Midbrain (tissue), 1 donor: ENCODE measurements at regions not wholly inside any gene's neighbourhood (a gene's known extent, or its start where the extent isn't known, plus 50 kb on each side); places are given as distances from the start of the nearest gene placed in this dataset.
"Not testable (repeated sequence)": the region's sequence is repeated elsewhere in the genome, so short reads cannot be mapped to it uniquely, and the experiment has no call there.

Experiments used
- DNase-seq: peaks from one replicate; lab custom pipeline; 2025; lab: John Stamatoyannopoulos, UW

GRCh38 chr5:155773680-155774079 lies 553.3 kb upstream of the SGCD start:
- DNase-seq, result no peak

- DNase-seq, result no peak
These were observed 546.7 kb upstream of the SGCD start for GRCh38 chr5:155780260-155780659.

GRCh38 chr5:155783246-155783645 lies 543.7 kb upstream of the SGCD start:
- DNase-seq, result no peak

- DNase-seq, result no peak
These were observed 543.2 kb upstream of the SGCD start for GRCh38 chr5:155783791-155784190.

- no peak for DNase-seq
These were observed 540.9 kb upstream of the SGCD start for GRCh38 chr5:155786108-155786507.

GRCh38 chr5:155792873-155793272 lies 534.1 kb upstream of the SGCD start:
- no peak for DNase-seq

GRCh38 chr5:155794795-155795194 lies 532.2 kb upstream of the SGCD start:
- no peak for DNase-seq

GRCh38 chr5:155799308-155799707 lies 527.7 kb upstream of the SGCD start:
- DNase-seq, result no peak

- DNase-seq, result no peak
These were observed 518.9 kb upstream of the SGCD start for GRCh38 chr5:155807884-155808576.

- no peak for DNase-seq
These were observed 511.7 kb upstream of the SGCD start for GRCh38 chr5:155815248-155815647.

GRCh38 chr5:155822177-155822576 lies 504.8 kb upstream of the SGCD start:
- no peak for DNase-seq

- DNase-seq, result no peak
These were observed 500.1 kb upstream of the SGCD start for GRCh38 chr5:155826611-155827507.

GRCh38 chr5:155827508-155827815 lies 499.5 kb upstream of the SGCD start:
- not testable (repeated sequence) for DNase-seq

- DNase-seq, result no peak
These were observed 499.0 kb upstream of the SGCD start for GRCh38 chr5:155827949-155828348.

GRCh38 chr5:155831491-155831890 lies 495.5 kb upstream of the SGCD start:
- no peak for DNase-seq

GRCh38 chr5:155833287-155833686 lies 493.7 kb upstream of the SGCD start:
- no peak for DNase-seq

- DNase-seq, result no peak
These were observed 492.5 kb upstream of the SGCD start for GRCh38 chr5:155834271-155834975.

- DNase-seq, result no peak
These were observed 490.7 kb upstream of the SGCD start for GRCh38 chr5:155836089-155836803.

GRCh38 chr5:155838394-155838793 lies 488.6 kb upstream of the SGCD start:
- DNase-seq, result no peak

GRCh38 chr5:155839251-155840037 lies 487.5 kb upstream of the SGCD start:
- no peak for DNase-seq

GRCh38 chr5:155844542-155844941 lies 482.4 kb upstream of the SGCD start:
- no peak for DNase-seq
